HG03097 (cell line): ENCODE measurements at regions not wholly inside any gene's neighbourhood (a gene's known extent, or its start where the extent isn't known, plus 50 kb on each side); places are given as distances from the start of the nearest gene placed in this dataset.

Experiments
- ATAC-seq: cut with Tn5 transposase; IDR thresholded peaks from one replicate; pipeline ENCODE4 v1.9.1; 2021; ENCODE audit not compliant: unreplicated experiment, low FRiP score

DNA sequence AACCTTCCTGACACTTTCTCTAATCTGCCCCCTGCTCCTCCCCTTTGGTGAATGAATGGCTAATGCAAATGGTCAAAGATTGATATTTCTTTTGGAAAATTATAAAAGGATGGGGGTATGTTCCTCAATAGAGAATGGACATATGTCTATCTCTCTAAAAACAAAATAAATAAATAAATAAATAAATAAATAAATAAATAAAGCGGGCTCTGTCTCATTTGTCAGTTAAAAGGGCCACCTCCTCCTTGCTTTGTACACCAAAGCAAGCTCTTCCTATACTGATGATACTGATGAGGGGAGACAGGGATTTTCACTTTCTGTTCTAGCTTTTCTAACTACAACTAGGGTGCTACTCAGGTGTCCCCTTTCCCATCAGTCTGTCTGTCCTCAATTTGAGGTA is 135.5 kb upstream of the SPACA1 start:
- ATAC-seq = no peak

DNA sequence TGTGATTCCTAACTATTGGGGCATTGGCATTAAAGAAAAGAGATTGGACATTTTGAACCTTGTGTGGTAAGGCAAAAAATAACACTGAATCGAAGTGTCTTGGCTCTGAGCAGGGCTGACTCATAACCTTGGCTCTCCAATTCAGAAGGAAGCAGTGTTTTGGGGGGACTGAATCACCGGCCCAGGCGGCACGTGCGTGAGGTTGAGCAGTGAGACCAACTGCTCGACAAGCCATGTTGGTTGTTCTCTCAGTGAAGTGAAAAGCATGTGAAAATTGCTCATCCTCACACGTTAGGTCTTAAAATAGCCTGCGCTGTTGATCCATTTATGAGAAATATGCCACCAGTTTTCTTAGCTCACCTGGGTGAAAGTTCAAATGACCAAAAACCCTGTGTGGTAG is 137.8 kb upstream of the SPACA1 start:
- ATAC-seq = no peak

GRCh38 chr6:87908978-87909811 is 138.4 kb upstream of the SPACA1 start:
- no peak for ATAC-seq

DNA sequence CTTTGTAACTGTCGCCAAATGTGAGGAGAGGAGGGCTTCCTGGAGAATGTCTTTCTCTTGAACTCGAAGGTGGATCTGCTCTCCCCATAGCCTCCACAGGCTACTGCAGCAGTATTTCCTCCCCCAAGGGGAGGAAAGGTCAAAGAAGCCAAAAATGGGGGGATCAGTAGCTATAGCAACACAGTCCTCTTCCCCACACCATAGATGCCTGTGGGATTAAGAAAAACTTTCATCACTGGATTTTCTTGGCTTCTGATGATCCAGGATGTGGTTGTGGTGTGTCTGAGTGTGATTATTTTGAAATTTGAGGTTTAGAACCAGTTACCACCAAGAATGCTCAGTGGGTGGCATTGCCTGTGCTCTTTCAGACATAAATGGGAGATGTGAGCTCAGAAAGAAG is 140.1 kb upstream of the SPACA1 start:
- peak; percentile 49 for ATAC-seq

GRCh38 chr6:87905101-87905641 is 142.5 kb upstream of the SPACA1 start:
- peak; percentile 70 for ATAC-seq

DNA sequence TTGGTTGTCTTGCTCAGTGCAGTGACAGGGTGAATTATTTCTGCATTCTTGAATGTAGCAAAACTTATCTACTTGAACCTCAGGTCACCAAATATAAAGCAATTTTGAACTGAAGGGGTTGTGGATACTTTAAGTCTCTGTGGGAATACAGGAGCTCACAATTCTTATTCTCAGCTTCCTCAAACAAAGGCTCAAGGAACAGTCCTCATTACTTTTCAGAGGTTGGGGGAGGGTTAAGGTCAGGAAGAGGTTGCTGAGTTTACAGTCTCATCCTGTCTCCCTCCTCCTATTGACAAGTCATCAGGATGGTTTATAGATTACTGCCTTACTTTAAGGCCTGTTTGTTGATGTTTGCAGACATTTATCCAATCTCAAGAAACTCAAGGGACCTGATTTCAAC is 143.6 kb upstream of the SPACA1 start:
- ATAC-seq = no peak

DNA sequence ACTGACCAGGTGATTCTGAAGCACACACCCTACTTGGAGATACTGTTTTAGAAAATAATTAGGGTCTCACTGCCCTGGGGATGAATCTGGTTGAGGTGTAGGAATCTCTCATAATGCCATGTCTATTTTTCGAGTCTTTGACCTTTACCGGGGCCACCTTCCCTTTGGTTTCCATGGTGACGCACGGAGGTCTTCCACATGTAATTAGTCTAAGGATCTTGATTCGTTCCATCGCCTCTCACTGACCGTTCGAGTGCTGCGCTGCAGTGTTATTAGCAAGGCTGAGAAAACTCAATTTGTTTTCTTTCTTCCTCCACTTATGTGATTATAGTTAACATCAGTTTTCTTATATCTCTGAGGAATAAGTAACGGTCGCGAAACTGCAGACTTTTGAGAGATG is 144.3 kb upstream of the SPACA1 start:
- ATAC-seq = no peak

DNA sequence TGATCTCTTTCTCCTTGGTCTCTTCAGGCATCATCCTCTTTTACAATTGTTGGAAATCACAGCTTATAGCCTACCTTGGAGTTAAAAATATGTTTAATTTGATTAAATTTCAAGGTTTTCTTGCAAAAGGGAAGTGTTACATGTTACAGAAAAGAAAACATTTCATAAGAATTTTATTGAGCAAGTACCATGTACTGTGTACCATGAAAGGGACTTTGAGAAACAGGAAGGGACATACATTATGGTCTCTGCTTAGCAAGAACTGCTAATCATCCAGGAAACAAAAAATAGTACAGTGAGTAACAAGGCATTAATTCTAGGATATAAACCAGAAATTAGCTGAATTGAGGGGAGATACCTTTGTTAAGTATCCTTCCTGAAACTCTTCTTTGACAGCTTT is 145.3 kb upstream of the SPACA1 start:
- no peak for ATAC-seq

DNA sequence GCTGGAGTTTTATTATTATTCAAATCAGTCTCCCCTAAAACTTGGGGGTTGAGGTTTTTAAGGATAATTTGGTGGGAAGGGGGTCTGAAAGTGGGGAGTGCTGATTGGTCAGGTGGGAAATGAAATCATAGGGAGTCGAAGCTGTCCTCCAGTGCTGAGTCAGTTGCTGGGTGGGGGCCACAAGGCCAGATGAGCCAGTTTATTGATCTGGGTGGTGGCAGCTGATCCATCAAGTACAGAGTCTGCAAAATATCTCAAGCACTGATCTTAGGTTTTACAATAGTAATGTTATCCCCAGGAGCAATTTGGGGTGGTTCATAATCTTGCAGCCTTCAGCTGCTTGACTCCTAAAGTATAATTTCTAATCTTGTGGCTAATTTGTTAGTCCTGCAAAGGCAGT is 146.0 kb upstream of the SPACA1 start:
- no peak for ATAC-seq

DNA sequence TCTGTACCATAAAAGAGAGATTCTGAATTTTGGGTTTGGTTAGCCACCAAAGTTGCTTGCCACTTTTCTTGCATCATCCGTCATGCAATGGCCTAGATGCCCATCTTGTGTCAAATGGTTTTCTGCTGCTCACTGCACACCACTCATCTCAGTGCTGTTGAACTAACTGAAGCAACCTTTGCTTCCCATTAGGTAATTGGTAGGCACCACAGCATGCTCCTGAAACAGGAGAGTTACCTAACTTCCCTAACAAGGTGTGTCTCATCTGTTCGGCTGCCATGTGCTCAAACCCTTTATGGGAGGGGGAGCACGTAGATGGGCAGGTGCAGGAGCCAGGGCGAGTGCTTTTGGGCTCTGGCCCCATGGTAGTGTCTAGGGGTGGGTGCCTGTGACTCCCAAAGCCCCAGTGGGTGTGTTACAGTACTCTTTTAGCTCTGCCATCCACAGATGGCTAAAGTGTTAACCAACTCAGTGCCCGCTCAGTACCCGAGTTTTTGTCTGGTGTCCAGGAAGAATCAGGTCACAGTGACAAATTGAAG is 147.4 kb upstream of the SPACA1 start:
- no peak for ATAC-seq

DNA sequence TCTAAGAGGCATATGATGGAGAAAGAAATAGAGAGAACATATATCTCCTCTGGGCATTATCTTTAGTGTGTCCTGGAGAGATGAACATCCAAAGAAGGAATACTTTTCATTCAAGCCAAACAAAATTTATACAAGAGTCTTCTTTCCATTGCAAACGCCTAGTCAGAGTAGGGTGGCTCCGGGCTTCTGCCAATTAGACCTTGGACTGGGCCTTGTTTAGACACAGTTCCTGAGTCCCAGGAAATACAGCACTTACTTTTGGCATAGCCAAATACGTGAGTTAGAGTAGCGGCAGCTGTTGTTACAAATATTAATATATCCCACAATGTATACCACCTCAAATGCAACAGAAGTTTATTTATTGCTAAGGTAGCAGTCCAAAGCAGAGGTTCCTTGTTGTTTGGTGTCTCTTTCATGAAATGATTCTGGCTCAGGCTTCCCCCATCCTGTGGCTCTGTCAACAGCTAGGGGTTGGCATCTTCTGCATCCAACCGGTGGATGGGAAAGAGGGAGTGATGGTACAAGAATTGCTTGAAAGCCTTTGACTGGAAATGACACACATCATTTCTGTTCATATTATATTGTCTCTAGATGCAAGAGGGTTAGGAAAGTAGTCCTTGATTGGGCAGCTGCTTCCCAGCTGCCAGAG is 148.0 kb upstream of the SPACA1 start:
- ATAC-seq = no peak

- ATAC-seq = no peak
Measured at GRCh38 chr6:87897663-87898062, 150.0 kb upstream of the SPACA1 start.

- ATAC-seq = no peak
Measured at GRCh38 chr6:87897013-87897412, 150.6 kb upstream of the SPACA1 start.

GRCh38 chr6:87887266-87887665 is 160.4 kb upstream of the SPACA1 start:
- no peak for ATAC-seq

DNA sequence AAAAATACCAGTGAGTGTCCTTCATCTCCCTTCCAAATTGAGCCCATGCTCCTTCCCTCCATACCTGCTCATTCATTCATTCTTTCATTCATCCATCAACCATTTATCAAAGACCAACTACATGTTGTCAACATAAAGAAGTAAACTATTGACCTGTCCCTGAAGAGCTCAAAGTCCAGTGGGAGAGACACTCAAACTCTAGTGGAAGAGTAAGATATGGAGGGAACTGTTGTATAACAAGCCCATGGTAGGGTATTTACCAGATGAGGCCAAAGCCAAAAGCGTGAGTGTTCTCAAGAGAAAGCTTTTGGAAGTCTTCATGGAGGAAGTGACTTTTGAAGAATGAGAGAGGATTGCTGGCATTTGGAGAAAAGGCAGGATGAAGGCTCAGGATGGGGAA is 163.4 kb upstream of the SPACA1 start:
- no peak for ATAC-seq

DNA sequence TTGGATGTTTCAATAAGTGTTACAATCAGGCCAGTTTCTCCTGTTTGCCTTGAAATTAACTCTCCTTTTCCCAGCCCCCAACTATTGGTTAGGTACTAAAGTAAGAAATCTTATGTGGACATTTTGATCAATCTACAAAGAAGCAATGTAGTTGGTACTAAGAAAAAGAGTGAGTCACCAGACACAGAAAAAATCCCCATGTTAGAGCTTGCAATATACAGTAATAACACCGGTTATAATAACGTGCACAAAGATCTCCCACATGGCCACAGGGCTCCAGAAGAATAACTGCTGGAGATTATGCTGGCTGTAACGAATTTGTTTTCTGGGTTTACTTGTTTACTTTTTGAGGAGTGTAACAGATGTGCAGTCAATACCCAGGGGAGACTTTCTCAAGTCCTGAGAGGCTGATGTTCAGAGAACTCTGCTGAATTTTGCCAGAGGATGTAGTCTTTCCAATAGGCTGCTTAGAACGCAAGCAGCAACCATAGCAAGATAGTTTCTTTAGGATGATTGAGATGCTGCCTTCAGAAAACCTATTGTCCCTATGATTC is 166.2 kb upstream of the SPACA1 start:
- ATAC-seq = no peak

DNA sequence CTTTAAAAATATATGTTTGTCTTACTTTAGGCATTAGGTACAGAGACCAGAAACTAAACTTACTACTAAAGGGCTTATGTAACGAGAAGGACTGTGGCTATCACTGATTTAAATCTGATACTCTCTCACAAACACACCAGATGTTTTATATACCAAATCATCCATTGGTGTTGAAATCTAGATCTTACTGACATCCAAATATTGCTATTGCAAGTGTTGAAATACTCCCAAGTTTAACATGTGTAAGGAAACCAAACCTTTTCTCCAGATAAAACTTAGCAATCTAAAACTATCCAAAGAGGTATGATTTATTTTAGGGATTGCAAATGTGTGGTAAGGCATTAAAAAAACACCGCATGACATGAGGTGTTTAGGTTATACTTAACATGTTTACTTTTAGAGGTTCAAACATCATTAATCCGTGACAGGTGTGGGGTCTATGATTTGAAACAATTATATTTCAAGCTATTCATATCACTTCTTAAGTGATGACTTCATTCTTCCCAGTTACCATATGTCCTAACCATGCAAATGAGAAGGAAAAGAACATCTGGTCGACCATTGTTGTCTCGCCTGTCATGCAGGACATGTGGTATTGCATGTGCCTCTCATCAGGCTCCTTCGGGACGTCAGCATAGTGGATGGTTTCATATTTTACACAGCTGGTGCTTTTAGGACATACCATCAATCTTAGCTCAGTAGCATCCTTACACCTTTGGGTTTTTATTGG is 168.3 kb upstream of the SPACA1 start:
- no peak for ATAC-seq

- ATAC-seq = no peak
Measured at GRCh38 chr6:87875781-87876180, 171.9 kb upstream of the SPACA1 start.

DNA sequence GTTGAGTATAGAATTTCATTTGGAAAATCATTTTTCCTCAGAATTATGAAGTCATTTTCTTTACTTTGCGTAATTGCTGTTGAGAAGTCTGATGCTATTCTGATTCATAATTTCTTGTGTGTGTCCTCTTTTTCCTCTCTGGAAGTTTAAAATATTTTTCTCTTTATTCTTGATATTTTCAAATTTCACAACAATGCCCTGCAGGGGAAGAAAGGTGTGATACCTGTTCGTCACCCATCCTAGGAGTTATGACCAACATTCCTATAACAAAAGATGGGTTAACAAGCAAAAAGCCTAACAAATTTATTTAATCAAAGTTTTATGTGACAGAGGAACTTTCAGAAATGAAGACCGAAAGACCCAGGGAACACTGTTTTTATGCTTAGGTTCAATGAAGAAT is 171.5 kb upstream of the AKIRIN2 start:
- ATAC-seq = no peak

GRCh38 chr6:87870556-87870955 is 168.5 kb upstream of the AKIRIN2 start:
- no peak for ATAC-seq
